Kidney epithelial cell (primary cell): ENCODE measurements at regions not wholly inside any gene's neighbourhood (a gene's known extent, or its start where the extent isn't known, plus 50 kb on each side); places are given as distances from the start of the nearest gene placed in this dataset.
"Not testable (repeated sequence)": the region's sequence is repeated elsewhere in the genome, so short reads cannot be mapped to it uniquely, and the experiment has no call there.

ENCODE experiments used
- DNase-seq: peaks from one replicate; pipeline ENCODE4 v3.0.0-alpha.2; 2010; ENCODE audit warnings: low read depth
- H3K27me3 ChIP-seq: 2 replicates; pipeline ENCODE4 v1.6.0; 2011; ENCODE audit warnings: low read length; ENCODE audit not compliant: control insufficient read depth, insufficient read depth
- H3K36me3 ChIP-seq: 2 replicates; pipeline ENCODE4 v1.5.1; 2011; ENCODE audit warnings: low read length; ENCODE audit not compliant: control insufficient read depth, insufficient read depth
- H3K4me3 ChIP-seq: 2 replicates; pipeline ENCODE4 v1.5.1; 2011; ENCODE audit warnings: low read depth, mild to moderate bottlenecking, control low read depth, low read length
- TF ChIP-seq, protein P1 (sequence below): IDR thresholded peaks from 2 replicates; pipeline ENCODE4 v1.5.1; 2011; ENCODE audit warnings: mild to moderate bottlenecking, moderate library complexity, low read length, control low read depth, inconsistent platforms; ENCODE audit not compliant: insufficient read depth, poor library complexity, severe bottlenecking

DNA sequence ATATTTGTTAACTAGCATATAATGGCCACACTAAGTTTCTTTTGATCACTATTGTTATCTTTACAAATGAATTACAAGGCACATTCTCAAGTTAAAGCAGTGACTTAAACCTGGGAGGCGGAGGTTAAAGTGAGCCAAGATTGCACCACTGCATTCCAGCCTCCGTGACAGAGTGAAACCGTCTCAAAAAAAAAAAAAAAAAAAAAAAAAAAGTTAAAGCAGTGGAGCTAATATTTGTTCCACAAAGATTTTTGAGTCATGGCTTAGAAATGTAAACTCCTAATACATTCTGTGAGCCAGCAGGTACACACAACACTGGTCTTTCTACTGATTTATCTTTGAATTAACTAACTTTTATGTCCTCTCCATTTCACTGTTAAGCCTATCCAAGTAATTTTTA, 221.7 kb upstream of the HTR1E start:
- peak; percentile 28 for DNase-seq
- no peaks in the 10 kb centered on the region for H3K27me3 ChIP-seq
- H3K36me3 ChIP-seq: no peaks in the 10 kb centered on the region
- TF ChIP-seq, protein P1, sequence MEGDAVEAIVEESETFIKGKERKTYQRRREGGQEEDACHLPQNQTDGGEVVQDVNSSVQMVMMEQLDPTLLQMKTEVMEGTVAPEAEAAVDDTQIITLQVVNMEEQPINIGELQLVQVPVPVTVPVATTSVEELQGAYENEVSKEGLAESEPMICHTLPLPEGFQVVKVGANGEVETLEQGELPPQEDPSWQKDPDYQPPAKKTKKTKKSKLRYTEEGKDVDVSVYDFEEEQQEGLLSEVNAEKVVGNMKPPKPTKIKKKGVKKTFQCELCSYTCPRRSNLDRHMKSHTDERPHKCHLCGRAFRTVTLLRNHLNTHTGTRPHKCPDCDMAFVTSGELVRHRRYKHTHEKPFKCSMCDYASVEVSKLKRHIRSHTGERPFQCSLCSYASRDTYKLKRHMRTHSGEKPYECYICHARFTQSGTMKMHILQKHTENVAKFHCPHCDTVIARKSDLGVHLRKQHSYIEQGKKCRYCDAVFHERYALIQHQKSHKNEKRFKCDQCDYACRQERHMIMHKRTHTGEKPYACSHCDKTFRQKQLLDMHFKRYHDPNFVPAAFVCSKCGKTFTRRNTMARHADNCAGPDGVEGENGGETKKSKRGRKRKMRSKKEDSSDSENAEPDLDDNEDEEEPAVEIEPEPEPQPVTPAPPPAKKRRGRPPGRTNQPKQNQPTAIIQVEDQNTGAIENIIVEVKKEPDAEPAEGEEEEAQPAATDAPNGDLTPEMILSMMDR: no peak
- no peak overlapping the region for H3K4me3 ChIP-seq

DNA sequence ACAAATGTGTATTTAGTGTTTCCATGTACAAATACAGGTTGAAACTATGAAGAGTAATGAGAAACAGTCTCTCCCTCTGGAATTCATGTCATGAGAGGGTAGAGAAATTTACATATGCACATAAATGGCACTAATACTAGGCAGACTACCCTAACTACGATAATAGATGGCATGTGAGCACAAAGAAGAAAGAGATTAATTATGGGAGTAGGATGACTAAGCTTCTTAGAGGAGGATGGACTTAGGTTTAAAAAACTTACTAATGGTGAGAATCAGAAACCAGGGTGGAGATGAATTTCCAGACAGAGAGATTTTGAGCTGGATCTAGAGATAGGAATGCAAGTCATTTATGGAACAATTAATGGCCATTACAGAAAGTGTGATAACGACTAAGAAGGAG, 225.3 kb upstream of the HTR1E start:
- no peak for DNase-seq
- Histone ChIP-seq H3K4me3 (no peak overlapping the region), H3K36me3 (no peaks in the 10 kb centered on the region), H3K27me3 (no peaks in the 10 kb centered on the region)
- TF ChIP-seq, protein P1: no peak

DNA sequence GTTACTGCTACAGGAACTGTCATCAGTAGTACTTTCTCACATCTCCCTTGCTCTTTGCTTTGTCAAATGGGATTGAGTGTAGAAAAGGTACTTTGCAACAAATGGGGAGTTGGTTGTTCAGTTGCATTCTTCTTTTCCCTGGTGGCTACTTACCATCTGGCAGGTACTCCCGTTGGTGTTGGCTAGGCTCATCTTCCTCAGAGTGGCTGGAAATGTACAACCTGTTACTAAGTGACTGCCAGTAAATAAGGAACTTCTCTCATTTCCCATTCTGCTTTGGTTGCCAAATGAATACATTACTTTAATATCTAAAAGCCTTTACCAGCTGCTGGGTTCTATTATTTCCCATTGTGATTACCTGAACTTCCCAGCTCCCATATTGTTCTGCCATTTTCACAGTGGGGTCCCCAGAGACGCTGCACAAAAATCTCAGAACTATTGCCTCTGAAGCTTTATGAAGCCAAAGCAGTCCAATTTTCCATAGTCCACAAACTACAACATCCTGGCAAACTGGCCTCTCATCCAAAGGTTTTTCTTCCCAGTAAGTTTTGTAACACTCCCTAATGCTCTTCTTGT, 229.7 kb upstream of the HTR1E start:
- Histone ChIP-seq H3K27me3 (no peaks in the 10 kb centered on the region), H3K36me3 (no peaks in the 10 kb centered on the region), H3K4me3 (no peak overlapping the region)
- TF ChIP-seq, protein P1: no peak
- no peak for DNase-seq

DNA sequence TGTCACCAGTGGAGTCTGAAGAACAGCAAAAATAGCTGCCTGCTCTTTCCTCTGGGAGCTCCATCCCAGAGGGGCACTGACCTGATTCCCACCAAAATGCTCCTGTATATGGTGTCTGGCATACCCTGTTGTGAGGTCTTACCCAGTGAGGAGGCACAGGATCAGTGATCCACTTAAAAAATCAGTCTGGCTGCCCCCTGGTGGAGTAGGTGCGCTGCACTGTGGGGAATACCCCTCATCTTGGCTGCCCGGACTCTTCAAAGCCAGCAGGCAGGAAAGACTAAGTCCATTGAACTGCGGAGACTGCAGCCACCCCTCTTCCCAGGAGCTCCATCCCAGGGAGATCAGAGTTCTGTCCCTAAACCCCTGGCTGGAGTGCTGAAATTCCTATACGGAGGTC, 230.9 kb upstream of the HTR1E start:
- no peaks in the 10 kb centered on the region for H3K36me3 ChIP-seq
- no peak overlapping the region for H3K4me3 ChIP-seq
- TF ChIP-seq, protein P1: no peak
- DNase-seq: no peak
- no peaks in the 10 kb centered on the region for H3K27me3 ChIP-seq

DNA sequence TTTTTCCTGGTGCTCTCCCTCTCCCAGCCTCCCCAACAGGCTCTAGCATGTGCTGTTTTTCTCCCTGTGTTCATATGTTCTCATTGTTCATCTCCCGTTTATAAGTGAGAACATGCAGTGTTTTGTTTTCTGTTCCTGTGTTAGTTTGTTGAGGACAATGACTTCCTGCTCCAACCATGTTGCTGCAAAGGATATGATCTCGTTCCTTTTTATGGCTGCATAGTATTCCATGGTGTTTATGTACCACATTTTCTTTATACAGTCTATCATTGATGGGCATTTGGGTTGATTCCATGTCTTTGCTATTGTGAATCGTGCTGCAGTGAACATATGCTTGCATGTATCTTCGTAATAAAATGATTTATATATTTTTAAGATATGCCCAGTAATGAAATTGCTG, 236.1 kb upstream of the HTR1E start:
- not testable (repeated sequence) for H3K4me3 ChIP-seq, H3K27me3 ChIP-seq, DNase-seq, H3K36me3 ChIP-seq

DNA sequence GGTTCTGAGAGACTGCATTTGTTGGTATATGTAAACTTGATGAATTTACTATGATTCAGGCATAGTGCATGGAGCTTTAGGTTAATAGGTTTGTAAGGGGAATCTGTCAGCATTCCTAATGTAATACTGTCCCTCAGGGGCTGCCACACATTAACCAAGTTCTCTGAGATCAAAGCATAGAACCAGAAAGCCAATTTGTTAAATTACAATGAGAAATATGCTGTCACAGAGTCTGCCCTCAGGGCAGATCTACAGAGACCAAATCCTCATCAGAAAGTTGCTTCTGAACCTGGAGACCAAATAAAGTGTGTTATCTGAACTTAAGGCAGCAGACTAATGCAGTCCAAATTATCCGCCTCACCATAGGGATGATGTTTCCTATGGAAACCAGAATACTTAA, 250.8 kb upstream of the HTR1E start:
- peak; percentile 21 for DNase-seq
- TF ChIP-seq, protein P1: no peak
- H3K27me3 ChIP-seq: no peaks in the 10 kb centered on the region
- no peaks in the 10 kb centered on the region for H3K36me3 ChIP-seq
- H3K4me3 ChIP-seq: no peak overlapping the region
